NB4 (cell line): ENCODE measurements at regions not wholly inside any gene's neighbourhood (a gene's known extent, or its start where the extent isn't known, plus 50 kb on each side); places are given as distances from the start of the nearest gene placed in this dataset.

Experiments
- CTCF ChIP-seq: IDR thresholded peaks from one replicate; pipeline ENCODE4 v1.5.1; 2012; ENCODE audit warnings: low read depth, low read length
- MYC ChIP-seq: IDR thresholded peaks from 2 replicates; pipeline ENCODE4 v1.6.1; 2011; ENCODE audit warnings: low read depth, low read length
- POLR2A ChIP-seq: IDR thresholded peaks from 2 replicates; pipeline ENCODE4 v1.6.1; 2011; ENCODE audit warnings: mild to moderate bottlenecking; ENCODE audit not compliant: insufficient read length; ENCODE audit errors: extremely low read depth

- TF ChIP-seq CTCF (no peak), POLR2A (no peak), MYC (no peak)
Observed at GRCh38 chr7:13581097-13581496, 408.4 kb downstream of the ETV1 start.
